SK-N-SH (cell line): ENCODE measurements at regions not wholly inside any gene's neighbourhood (a gene's known extent, or its start where the extent isn't known, plus 50 kb on each side); places are given as distances from the start of the nearest gene placed in this dataset.

Source experiments
- CTCF ChIA-PET: fragments of 300-600, 350-600 bp; formaldehyde crosslinking; extraction: SDS; loops from one replicate; lab custom pipeline; 2021; lab: Yijun Ruan, JAX
- POLR2A ChIA-PET: fragments of 350-600 bp; sonication (Branson Sonifier 250); formaldehyde crosslinking; extraction: SDS; loops from one replicate; lab custom pipeline; 2020; ENCODE audit warnings: antibody characterized with exemption, inconsistent platforms; lab: Yijun Ruan, JAX
- DNase-seq: peaks from one replicate; pipeline ENCODE4 v3.0.0; 2012
- H2AFZ ChIP-seq: fragments of 200-600 bp; sonication (generic); 2 replicates; pipeline ENCODE4 v1.8.1; 2016; ENCODE audit warnings: antibody characterized with exemption, mild to moderate bottlenecking, low read depth
- H3F3A ChIP-seq: fragments of 200-600 bp; sonication (generic); replicated peaks from 2 replicates; pipeline ENCODE3; 2016; ENCODE audit warnings: antibody characterized with exemption, mild to moderate bottlenecking; ENCODE audit not compliant: insufficient read depth
- H3K27ac ChIP-seq, 2 experiments: fragments of 200-500 bp in 1 of 2; fragments of 200-600 bp in 1 of 2; sonication (Bioruptor generic) in 1 of 2; sonication (generic), shearing (Covaris generic) in 1 of 2; 2 replicates each; pipeline versions ENCODE4 v1.5.1 to v1.6.1; 2014 to 2016; ENCODE audit warnings: low read depth in 2 of 2, inconsistent platforms in 1 of 2, low read length in 1 of 2, mild to moderate bottlenecking in 1 of 2, mixed read lengths in 1 of 2
- H3K27me3 ChIP-seq: fragments of 200-600 bp; sonication (generic), shearing (Covaris generic); 2 replicates; pipeline ENCODE4 v1.6.1; 2016; ENCODE audit warnings: mixed run types; ENCODE audit not compliant: insufficient read depth
- H3K36me3 ChIP-seq, 2 experiments: fragments of 200-500 bp in 1 of 2; fragments of 200-600 bp in 1 of 2; sonication (Bioruptor generic) in 1 of 2; sonication (generic) in 1 of 2; replicated peaks in 1 of 2; 2 replicates each; pipeline versions ENCODE3 to v1.5.1; 2014 to 2016; ENCODE audit warnings: low read length in 1 of 2, mild to moderate bottlenecking in 1 of 2; ENCODE audit not compliant: insufficient read depth in 2 of 2, control insufficient read depth in 1 of 2
- H3K4me1 ChIP-seq, 2 experiments: fragments of 200-500 bp in 1 of 2; fragments of 200-600 bp in 1 of 2; sonication (Bioruptor generic) in 1 of 2; sonication (generic), shearing (Covaris generic) in 1 of 2; 2 replicates each; pipeline versions ENCODE4 v1.5.1 to v1.6.1; 2014 to 2016; ENCODE audit warnings: low read depth in 1 of 2, low read length in 1 of 2, mixed run types in 1 of 2; ENCODE audit not compliant: insufficient read depth in 2 of 2, control insufficient read depth in 1 of 2
- H3K4me2 ChIP-seq: fragments of 200-600 bp; sonication (generic), shearing (Covaris generic); 2 replicates; pipeline ENCODE4 v1.6.1; 2017; ENCODE audit warnings: mixed run types
- H3K4me3 ChIP-seq, 2 experiments: fragments of 200-500 bp in 1 of 2; fragments of 200-600 bp in 1 of 2; sonication (Bioruptor generic) in 1 of 2; sonication (generic), shearing (Covaris generic) in 1 of 2; 2 replicates each; pipeline versions ENCODE4 v1.5.1 to v1.8.1; 2014 to 2016; ENCODE audit warnings: low read depth in 2 of 2, inconsistent platforms in 1 of 2, low read length in 1 of 2, mild to moderate bottlenecking in 1 of 2, mixed read lengths in 1 of 2, moderate library complexity in 1 of 2
- H3K79me2 ChIP-seq: fragments of 200-600 bp; sonication (generic); 2 replicates; pipeline ENCODE4 v1.8.1; 2017; ENCODE audit warnings: mild to moderate bottlenecking; ENCODE audit not compliant: insufficient read depth
- H3K9ac ChIP-seq: fragments of 200-600 bp; sonication (generic); 2 replicates; pipeline ENCODE4 v1.6.1; 2017; ENCODE audit warnings: mixed run types
- H3K9me2 ChIP-seq: fragments of 200-600 bp; sonication (generic); 2 replicates; pipeline ENCODE4 v1.6.1; 2017; ENCODE audit warnings: mixed run types
- H3K9me3 ChIP-seq: fragments of 200-600 bp; sonication (generic); 2 replicates; pipeline ENCODE4 v1.6.1; 2017; ENCODE audit warnings: mixed run types, mild to moderate bottlenecking, moderate library complexity
- H4K20me1 ChIP-seq: fragments of 200-600 bp; sonication (generic); 2 replicates; pipeline ENCODE4 v1.6.1; 2017; ENCODE audit warnings: mild to moderate bottlenecking, mixed run types; ENCODE audit not compliant: insufficient read depth
- EP300 ChIP-seq, 2 experiments: IDR thresholded peaks; 2 replicates each; pipeline versions ENCODE4 v1.4.0 to v1.6.1; 2012; ENCODE audit warnings: borderline replicate concordance in 1 of 2, low read depth in 1 of 2, low read length in 1 of 2
- EZH2phosphoT487 ChIP-seq: fragments of 200-600 bp; sonication (generic); IDR thresholded peaks from 2 replicates; pipeline ENCODE4 v1.6.1; 2017; ENCODE audit warnings: low read depth, mixed run types, mild to moderate bottlenecking, antibody characterized with exemption, moderate library complexity, borderline replicate concordance
- FOSL2 ChIP-seq: IDR thresholded peaks from 2 replicates; pipeline ENCODE4 v1.4.0; 2012; ENCODE audit warnings: low read depth, mild to moderate bottlenecking, moderate library complexity, borderline replicate concordance
- FOXJ3 ChIP-seq: sonication (generic); formaldehyde crosslinking; IDR thresholded peaks from 2 replicates; pipeline ENCODE4 v1.5.1; 2020; ENCODE audit warnings: mild to moderate bottlenecking, missing genetic modification reagents
- FOXM1 ChIP-seq: IDR thresholded peaks from 2 replicates; pipeline ENCODE4 v1.4.0; 2012; ENCODE audit warnings: low read depth, mild to moderate bottlenecking
- GABPA ChIP-seq: IDR thresholded peaks from 2 replicates; pipeline ENCODE4 v1.4.0; 2012; ENCODE audit warnings: low read depth, mild to moderate bottlenecking
- GATA2 ChIP-seq: sonication (generic); formaldehyde crosslinking; IDR thresholded peaks from 2 replicates; pipeline ENCODE4 v1.5.0; 2020; ENCODE audit warnings: mild to moderate bottlenecking, missing genetic modification reagents
- MAX ChIP-seq: IDR thresholded peaks from 2 replicates; pipeline ENCODE4 v1.4.0; 2012; ENCODE audit warnings: low read depth
- MEF2A ChIP-seq: IDR thresholded peaks from 2 replicates; pipeline ENCODE4 v1.4.0; 2012; ENCODE audit warnings: low read depth, borderline replicate concordance
- MXI1 ChIP-seq: IDR thresholded peaks from 2 replicates; pipeline ENCODE4 v1.6.1; 2012; ENCODE audit warnings: mild to moderate bottlenecking, low read depth, low read length, improper control_type of control experiment
- NFIC ChIP-seq: IDR thresholded peaks from 2 replicates; pipeline ENCODE4 v1.4.0; 2012; ENCODE audit warnings: borderline replicate concordance
- NRF1 ChIP-seq: IDR thresholded peaks from 2 replicates; pipeline ENCODE4 v1.6.1; 2012; ENCODE audit warnings: low read depth, mild to moderate bottlenecking, low read length
- PBX3 ChIP-seq: IDR thresholded peaks from 2 replicates; pipeline ENCODE4; 2012
- RCOR1 ChIP-seq: fragments of 150-350 bp; IDR thresholded peaks from 2 replicates; pipeline ENCODE4 v1.6.1; 2017; ENCODE audit warnings: antibody characterized with exemption, low read length
- REST ChIP-seq: IDR thresholded peaks from 2 replicates; pipeline ENCODE4 v1.6.1; 2012; ENCODE audit warnings: mild to moderate bottlenecking, low read depth, low read length, moderate library complexity
- SMC3 ChIP-seq: IDR thresholded peaks from 2 replicates; pipeline ENCODE4 v1.6.1; 2012; ENCODE audit warnings: low read depth, low read length, improper control_type of control experiment
- TAF1 ChIP-seq: IDR thresholded peaks from 2 replicates; pipeline ENCODE4 v1.6.1; 2012; ENCODE audit warnings: low read depth, mild to moderate bottlenecking, low read length, moderate library complexity, borderline replicate concordance
- TEAD4 ChIP-seq: IDR thresholded peaks from 2 replicates; pipeline ENCODE4 v1.4.0; 2012; ENCODE audit warnings: mild to moderate bottlenecking, borderline replicate concordance; ENCODE audit not compliant: insufficient read depth
- USF1 ChIP-seq: IDR thresholded peaks from 2 replicates; pipeline ENCODE4 v1.4.0; 2012; ENCODE audit warnings: low read depth, borderline replicate concordance
- WGBS: methylation state at CpG from one replicate; pipeline ENCODE4 v1.1.6; 2017; ENCODE audit warnings: low lambda C conversion rate; 5-methylcytosine and 5-hydroxymethylcytosine counted together

- Histone ChIP-seq H3K9ac (no peak overlapping the region), H3F3A (no peaks in the 10 kb centered on the region), H3K4me3 (no peak overlapping the region), H3K4me2 (no peak overlapping the region), H3K27me3 (no peaks in the 10 kb centered on the region), H3K9me2 (no peaks in the 10 kb centered on the region), H2AFZ (no peak overlapping the region), H4K20me1 (no peaks in the 10 kb centered on the region), H3K4me1 (no peaks in the 10 kb centered on the region), H3K79me2 (no peaks in the 10 kb centered on the region), H3K27ac (no peak overlapping the region), H3K9me3 (no peaks in the 10 kb centered on the region), H3K36me3 (no peaks in the 10 kb centered on the region)
- POLR2A ChIA-PET, result no interaction called here
- CTCF ChIA-PET, result interaction anchor here (0.7 kb wide), 1 partner anchor 16 kb away, joined by 3 read pairs; no protein-coding TSS in a partner anchor
- TF ChIP-seq RCOR1, result no peak
- TF ChIP-seq SMC3, result no peak
- TF ChIP-seq EZH2phosphoT487, result no peak
- TF ChIP-seq MAX, result no peak
- no peak for TF ChIP-seq EP300 (IDR thresholded peaks at IDR 0.05; ENCODE audit: borderline replicate concordance in 1 of 2, low read depth in 1 of 2, low read length in 1 of 2)
- no peak for TF ChIP-seq FOSL2
- no peak for TF ChIP-seq GABPA
- no peak for DNase-seq
- 29% methylated on average over 2 of the region's 2 CpGs for WGBS
Observed at GRCh38 chr2:14388724-14389123, 243.8 kb upstream of the LRATD1 start.

GRCh38 chr2:14396533-14397083 is 235.9 kb upstream of the LRATD1 start:
- WGBS, result 49% methylated on average over 3 of the region's 3 CpGs

More at GRCh38 chr2:14396533-14397083, 235.9 kb upstream of the LRATD1 start:
- H4K20me1 ChIP-seq, result no peaks in the 10 kb centered on the region
- no peaks in the 10 kb centered on the region for H3F3A ChIP-seq
- POLR2A ChIA-PET, result no interaction called here
- no peak for TF ChIP-seq FOSL2
- TF ChIP-seq PBX3, result no peak
- no peak for TF ChIP-seq USF1
- no peak for TF ChIP-seq MEF2A
- no peak for TF ChIP-seq TAF1
- no peak for TF ChIP-seq REST
- no peak for TF ChIP-seq MAX
- TF ChIP-seq FOXJ3 (CRISPR knock-in tag), result no peak
- no peak for TF ChIP-seq MXI1
- TF ChIP-seq NRF1, result no peak
- no peak for TF ChIP-seq TEAD4
- TF ChIP-seq NFIC, result no peak
- TF ChIP-seq FOXM1, result no peak
- TF ChIP-seq SMC3, result no peak
- no peak for TF ChIP-seq RCOR1
- no peak for TF ChIP-seq GATA2 (CRISPR knock-in tag)
- TF ChIP-seq, all 33 proteins: peak for 0
- Histone ChIP-seq H3K4me3 (no peak overlapping the region), H3K36me3 (no peaks in the 10 kb centered on the region), H3K27ac (no peak overlapping the region), H3K4me1 (no peaks in the 10 kb centered on the region), H3K27me3 (no peaks in the 10 kb centered on the region), H3K79me2 (no peaks in the 10 kb centered on the region), H3K9me2 (no peaks in the 10 kb centered on the region), H3K9ac (no peak overlapping the region), H2AFZ (no peak overlapping the region), H3K9me3 (no peaks in the 10 kb centered on the region), H3K4me2 (no peak overlapping the region)
- no peak for DNase-seq
- CTCF ChIA-PET, result no interaction called here
